Uterus (tissue), 2 donors: ENCODE measurements at regions not wholly inside any gene's neighbourhood (a gene's known extent, or its start where the extent isn't known, plus 50 kb on each side); places are given as distances from the start of the nearest gene placed in this dataset.

Source experiments
- CTCF ChIP-seq, 4 experiments: fragments of 200-600 bp in 2 of 4; fragments of 450-650 bp in 2 of 4; sonication (generic) in 2 of 4; IDR thresholded peaks; one replicate each; pipeline ENCODE4 v1.5.1; 2016 to 2019; ENCODE audit warnings: antibody characterized with exemption in 4 of 4, mild to moderate bottlenecking in 2 of 4, moderate library complexity in 1 of 4
- POLR2A ChIP-seq, 2 donors: fragments of 450-650 bp; IDR thresholded peaks; one replicate each; pipeline ENCODE4 v1.6.1; 2016; ENCODE audit warnings: antibody characterized with exemption in 2 of 2, mild to moderate bottlenecking in 1 of 2, moderate library complexity in 1 of 2

DNA sequence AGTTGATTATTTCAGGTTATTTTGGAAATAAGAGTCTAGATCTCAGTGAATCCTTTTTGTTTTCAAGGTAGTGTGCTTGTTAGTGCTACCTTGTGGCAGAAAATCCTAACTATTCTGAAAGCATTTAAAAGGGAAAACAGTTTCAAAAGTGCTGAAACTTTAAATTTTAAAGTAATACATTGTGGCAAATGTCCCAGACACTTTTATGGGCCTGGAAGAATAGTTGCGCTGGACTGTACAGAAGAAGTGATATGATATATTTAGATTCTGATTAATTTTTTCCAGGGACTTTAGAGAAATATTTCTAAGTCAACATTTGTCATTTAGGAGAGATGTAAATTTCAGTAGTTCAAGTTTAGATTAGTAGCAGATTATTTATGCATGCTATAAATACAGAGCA lies 96.7 kb upstream of the BMP5 start:
- TF ChIP-seq CTCF (IDR thresholded peaks at IDR 0.05) (no peak), POLR2A (IDR thresholded peaks at IDR 0.05) (no peak)
